HG03066 (cell line): ENCODE measurements at regions not wholly inside any gene's neighbourhood (a gene's known extent, or its start where the extent isn't known, plus 50 kb on each side); places are given as distances from the start of the nearest gene placed in this dataset.
"Not testable (repeated sequence)": the region's sequence is repeated elsewhere in the genome, so short reads cannot be mapped to it uniquely, and the experiment has no call there.

Experiments used
- ATAC-seq: cut with Tn5 transposase; IDR thresholded peaks from one replicate; pipeline ENCODE4 v1.9.1; 2021; ENCODE audit warnings: low read depth; ENCODE audit not compliant: unreplicated experiment

DNA sequence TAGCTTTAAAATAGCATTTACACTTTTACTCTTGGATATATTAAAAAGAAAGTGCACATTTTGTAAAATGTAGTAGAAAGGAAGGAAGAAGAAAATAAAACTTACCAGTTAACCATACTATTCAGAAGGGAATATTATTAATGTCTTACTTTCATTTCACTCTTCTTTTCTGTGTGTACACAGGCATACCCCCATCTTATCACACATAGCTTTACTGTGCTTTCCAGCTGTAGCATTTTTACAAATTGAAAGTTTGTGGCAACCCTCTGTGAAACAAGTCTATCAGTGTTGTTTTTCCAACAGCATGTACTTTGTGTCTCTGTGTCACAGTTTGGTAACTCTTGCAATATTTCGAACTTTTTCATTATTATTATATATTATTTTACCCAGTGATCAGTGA, 314.5 kb downstream of the UTRN start:
- ATAC-seq, result no peak

DNA sequence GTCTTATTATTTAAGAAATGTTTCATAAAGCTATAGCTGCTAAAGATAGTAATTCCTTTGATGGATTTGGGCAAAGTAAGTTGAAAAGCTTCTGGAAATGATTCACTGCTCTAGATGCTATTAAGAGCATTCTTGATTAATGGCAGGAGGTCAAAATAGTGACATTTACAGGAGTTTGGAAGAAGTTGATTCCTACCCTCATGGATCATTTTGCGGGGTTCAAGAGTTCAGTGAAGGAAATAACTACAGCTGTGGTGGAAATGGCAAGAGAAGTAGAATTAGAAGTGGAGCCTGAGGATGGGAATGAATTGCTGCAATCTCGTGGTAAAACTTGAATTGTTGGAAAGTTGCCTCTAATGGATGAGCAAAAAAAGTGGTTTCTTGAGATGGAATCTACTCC, 316.1 kb downstream of the UTRN start:
- ATAC-seq, result no peak

DNA sequence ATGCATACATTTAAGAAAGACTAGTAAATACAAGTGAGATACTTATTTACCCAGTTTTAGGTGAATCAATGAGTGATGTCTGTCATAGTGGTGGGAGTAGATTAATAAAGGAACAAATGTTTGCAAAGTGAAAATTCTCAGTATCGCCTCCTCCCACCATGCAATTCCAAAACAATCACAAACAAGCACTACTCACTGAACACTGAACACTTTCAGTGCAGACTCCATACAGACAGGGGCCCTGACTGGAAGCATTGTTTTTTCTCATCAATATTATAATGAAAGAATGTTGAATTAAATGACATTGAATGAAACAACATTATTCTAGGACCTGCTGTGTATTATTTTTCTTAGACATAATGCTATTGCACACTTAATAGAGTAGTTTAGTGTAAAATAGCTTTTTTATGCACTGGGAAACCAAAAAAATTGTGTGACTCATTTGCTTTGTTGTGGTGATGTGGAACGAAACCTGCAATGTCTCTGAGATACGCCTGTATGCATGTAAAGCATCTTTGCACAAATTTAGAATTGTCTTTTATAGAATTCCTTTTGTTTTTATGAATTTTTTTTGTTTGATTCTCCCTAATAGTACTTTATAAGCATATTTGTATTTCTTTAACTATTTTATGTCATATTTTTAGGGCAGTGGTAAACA, 317.5 kb downstream of the UTRN start:
- no peak for ATAC-seq

DNA sequence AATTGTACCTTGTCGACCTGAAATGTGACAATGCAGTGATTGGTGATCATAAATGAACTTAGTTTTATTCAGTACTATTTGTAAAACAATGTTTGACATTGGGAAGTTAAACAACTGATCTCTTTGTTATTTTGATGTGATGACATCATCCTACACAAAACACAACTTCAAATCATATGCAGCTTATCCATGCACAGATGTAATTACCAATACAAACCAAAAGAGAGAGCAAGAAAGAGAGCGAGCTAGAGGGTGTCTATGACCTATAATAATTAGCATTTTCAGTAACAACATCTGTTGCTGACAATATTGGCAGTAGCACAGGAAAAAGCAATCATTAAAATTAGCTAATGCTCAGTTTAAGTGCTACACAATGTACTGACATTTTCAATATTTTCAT, 320.9 kb downstream of the UTRN start:
- no peak for ATAC-seq

DNA sequence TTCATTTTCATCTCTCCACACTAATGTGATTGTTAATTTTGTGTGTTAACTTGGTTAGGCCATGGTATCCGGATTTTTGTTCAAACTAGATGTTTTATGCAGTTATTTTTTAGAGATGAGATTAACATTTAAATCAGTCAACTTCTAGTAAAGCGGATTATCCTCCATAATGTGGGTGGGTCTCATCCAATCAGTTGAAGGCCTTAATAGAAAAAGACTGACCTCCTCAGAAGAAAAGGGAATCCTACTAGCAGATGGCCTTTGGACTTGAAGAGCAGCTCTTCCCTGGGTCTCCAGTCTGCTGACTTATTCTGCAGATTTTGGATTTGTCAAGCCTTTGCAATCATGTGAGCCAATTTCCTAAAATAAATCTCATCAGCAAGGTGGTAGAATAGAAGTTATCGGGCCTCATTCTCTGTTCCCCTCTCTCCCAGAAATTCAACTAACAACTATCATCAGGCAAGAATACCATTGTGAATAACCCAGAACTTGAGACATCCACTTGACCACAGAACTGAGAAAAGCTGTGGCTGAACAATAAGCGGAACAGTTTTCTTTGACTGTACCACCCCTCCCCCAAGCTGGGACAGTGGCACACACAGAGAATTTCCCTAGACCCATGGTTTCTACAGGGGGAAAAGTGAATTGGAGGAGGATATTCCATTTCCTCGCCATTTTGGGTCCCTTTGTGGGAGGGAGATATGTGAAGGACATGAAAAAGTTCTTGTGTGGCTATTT, 323.0 kb downstream of the UTRN start:
- no peak for ATAC-seq

DNA sequence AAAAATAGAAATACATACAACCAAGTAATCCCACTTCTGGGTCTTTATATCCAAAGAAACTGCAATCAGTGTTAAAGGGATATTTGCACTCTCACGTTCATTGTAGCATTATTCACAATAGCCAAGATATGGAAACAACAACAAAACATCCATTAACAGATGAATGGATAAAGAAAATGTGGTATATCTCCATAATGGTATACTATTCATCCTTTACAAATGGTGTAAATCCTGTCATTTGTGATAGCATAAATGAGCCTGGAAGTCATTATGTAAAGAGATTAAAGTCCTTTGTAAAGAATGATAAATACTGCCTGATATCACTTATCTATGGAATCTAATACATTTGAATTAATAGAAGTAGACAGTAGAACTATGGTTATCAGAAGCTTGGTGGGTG, 327.7 kb downstream of the UTRN start:
- ATAC-seq, result no peak

DNA sequence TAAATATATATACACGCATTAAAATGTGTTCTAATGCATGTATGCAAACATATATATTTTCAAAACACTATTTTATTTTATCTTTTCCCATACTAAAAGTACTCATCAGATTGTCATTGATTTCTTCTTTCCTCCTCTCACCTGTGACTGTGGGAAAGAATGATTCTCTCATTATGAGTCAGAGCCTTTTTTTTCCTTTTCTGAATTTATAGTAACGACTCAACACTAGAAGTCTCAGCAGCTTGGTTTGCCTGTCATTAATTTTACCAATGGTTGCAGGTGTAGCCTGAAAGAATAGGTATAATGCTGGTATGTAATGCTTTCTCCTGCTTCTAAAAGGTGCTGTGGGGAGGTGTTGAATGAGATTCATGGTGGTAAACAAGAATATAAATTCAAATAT, 328.7 kb downstream of the UTRN start:
- peak; percentile 65 for ATAC-seq

DNA sequence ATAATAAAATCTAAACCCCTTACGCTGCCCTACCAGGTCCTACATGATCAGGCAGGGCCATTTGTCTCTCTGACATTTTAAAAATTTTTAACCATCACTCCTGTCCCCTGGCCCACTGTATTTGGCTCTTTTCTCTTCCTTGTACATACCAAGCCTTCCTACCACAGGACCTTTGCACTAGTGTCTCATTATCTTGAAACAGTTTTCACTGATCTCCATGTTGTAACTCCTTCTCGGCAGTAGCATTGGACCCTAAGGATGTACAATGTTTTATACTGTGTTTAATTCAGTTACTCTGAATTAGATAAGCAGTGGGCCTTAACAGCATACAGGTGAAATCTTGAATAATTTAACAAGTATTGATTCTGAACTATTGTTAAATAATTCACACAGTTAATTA, 330.7 kb downstream of the UTRN start:
- no peak for ATAC-seq

DNA sequence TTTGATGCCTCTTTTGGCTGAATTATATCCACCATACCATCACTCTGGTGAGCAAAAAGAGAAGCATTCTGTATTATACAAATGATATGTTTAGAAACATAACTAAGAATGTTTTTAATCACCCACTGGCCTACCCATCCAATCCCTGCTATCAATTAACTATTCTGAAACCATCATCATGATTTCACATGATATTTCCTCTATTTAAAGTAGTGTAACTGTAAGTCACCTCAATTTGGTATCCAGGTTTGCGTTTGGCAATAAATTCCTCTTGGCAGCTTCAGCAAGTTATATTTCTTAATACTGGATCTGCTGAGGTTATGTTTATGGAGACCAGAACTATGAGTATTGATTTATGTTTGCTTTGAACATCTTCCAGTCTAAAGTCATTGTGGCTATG, 332.1 kb downstream of the UTRN start:
- no peak for ATAC-seq

DNA sequence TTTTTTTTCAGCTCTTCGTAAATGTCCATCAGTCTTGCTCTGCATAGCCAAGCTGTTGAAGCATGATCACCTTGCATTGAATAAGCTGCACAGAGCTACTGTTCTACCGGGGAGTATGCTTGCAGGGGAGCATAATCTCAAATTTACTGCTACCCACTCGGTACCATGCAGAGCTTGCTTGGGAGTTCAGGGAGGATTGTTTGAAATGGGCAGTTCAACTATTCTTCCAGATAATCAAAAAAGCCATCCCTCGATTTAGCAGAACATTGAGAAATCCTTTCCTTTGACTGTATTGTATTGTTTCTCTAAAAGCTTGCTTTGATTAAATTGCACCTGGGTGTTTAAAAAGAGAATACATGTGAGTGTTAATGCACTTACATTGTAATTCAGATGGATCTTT, 332.6 kb downstream of the UTRN start:
- ATAC-seq, result no peak

DNA sequence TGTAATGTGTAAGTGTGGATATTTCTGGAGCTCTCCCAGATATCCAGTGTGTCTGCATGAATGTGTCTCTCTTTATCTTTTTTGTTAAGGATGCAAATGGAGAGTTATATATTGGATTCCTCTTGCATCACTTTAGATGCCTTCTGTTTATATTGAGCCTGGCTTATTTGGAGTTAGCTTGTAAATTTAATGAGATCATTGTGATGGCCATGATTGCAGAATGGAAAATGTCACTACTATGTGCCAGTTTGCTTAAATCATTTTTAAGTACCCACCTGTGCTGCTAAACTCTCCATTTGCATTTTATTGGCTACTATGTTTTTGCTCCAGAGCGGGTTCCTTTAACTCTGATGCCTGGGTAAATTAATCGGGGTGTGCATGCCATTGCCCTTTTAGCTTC, 334.8 kb downstream of the UTRN start:
- no peak for ATAC-seq

DNA sequence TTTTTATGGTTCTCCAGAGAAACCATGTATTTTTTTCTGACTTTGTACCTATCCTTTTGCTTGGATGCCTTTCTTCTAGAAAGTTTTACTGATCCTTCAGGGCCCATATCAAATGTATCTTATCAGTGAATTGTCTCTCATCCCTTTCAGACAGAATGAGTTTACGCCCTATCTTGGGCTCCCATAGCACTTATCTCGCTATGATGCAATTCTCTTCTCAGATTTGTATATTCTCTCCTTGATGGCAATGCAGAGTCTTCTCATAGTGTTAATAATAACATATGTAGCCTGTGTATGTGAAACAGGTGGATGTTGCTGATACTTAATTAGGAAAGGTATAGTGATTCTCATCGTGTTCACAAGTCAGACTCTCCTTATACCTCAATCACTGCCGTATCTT, 336.2 kb downstream of the UTRN start:
- ATAC-seq, result no peak

DNA sequence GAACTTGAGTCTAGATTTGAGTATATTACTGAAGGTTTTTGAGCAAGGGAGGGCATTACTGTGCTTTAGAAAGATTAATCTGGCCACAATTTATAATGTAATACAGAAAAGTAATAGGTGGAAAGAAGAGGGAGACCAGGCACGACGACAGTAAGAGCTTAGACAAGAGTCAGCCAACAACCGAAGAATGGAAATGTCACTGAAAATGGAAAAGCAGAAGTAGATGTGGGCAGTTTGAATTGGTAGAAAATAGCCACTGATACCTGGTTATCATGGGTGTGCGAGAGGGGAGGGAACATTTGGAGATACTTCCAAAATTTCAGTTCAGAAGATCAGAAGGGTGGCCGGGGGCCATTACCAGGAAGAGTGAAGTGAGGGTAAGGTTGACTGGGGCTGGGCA, 339.1 kb downstream of the UTRN start:
- ATAC-seq, result no peak

DNA sequence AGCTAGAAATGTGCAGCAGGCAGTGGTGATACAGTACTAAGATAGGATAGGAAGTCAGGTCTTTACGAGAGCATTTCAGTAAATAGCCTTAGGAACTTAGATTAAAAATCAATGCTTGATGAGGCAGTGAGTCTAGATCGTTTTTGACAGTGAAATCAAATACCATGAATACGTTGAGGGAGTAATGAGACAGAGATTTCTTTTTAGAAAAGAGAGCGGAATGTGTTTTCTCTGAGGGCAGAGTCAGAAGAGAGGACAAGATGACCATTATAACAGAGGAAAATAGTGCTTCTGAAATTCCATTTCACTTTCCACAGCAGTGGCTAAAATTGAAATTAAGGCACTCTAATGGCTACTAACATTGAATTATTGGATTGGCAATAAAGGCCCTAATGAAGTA, 339.6 kb downstream of the UTRN start:
- ATAC-seq, result no peak

DNA sequence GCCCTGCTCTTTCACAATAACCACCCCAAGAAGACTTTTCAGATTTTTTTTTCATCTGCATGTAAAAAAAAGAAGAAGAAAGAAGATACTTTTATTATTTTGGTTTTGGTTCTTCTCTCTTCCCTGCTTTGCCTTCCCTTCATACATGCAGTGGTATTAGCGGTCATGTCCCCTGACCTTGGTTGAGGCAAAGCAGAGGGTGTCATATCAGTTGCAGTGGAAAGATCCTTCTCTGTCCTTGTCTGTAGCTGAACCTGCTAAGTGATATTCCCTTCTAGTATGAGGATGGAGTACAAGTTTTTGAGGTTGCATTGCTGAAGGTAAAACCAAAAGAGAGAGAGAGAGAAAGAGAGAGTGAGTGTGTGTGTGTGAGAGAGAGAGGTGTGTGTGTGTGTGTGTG, 345.7 kb downstream of the UTRN start:
- ATAC-seq, result no peak

DNA sequence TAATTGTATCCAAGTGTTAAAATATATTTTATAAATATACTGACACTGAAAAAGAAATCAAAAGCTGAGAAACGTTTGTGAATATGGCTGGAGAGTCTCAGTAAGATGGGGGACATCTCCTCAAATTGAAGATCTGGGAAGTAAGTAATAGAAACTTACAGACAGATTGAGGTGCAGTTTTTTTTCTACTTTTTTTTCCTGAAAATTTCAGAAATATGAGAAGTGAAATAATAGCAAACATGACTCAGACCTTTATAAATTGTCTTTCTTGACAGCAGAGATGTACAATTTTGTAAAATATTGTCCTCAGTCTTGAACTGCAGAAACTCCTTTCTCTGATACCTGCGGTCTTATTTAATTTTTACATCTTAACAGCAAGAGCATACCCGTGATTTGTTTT, 347.1 kb downstream of the UTRN start:
- no peak for ATAC-seq

DNA sequence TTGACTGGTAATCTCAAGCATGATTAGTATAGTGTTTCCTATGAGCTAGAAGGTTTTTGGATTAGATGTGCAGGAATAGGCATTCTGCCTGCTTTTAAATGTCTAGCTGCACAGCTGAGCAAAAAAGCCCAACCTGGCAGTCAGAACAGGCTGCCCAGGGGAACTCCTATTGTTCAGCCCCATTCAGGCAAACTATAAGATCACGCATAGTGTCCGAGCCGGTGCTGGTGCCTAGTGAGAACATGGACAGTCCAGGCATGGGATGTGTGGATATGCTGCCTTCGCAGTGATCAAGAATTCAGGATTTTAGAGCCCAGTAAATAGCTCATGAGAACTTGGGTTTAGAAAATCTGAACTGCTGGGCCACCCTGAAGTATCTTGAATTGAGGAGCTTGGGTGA, 348.8 kb downstream of the UTRN start:
- ATAC-seq, result no peak

DNA sequence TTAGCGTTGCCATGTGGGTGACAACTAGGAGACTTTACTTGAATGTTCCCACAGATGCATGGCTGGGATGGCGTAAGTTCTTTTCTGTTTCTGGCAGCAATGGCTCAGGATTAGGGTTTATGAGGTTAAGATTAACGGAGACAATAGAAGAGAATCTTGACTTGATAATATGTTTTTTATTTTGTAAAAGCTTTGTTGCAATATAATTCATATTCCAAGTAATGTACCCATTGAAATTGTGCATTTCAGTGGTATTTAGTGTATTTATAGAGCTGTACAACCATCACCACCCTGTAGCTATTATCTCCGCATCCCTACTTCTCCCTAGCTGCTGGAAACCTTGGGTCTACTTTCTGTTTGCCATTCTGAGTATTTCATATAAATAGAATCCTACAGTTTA, 349.2 kb downstream of the UTRN start:
- no peak for ATAC-seq

DNA sequence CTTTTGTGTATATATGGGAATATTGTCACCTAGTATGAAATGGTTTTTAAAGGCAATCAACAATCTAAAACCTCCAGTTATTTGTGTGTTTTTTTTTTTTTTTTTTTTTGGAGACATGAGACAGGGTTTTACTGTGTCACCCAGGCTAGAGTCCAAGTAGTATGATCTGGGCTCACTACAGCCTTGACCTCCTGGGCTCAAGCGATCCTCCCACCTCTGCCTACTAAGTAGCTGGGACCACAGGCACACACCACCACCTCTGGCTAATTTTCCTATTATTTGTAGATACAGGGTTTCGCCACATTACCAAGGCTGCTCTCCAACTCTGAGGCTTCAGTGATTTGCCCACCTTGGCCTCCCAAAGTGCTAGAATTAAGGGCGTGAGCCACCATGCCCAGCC, 349.9 kb downstream of the UTRN start:
- ATAC-seq, result no peak

DNA sequence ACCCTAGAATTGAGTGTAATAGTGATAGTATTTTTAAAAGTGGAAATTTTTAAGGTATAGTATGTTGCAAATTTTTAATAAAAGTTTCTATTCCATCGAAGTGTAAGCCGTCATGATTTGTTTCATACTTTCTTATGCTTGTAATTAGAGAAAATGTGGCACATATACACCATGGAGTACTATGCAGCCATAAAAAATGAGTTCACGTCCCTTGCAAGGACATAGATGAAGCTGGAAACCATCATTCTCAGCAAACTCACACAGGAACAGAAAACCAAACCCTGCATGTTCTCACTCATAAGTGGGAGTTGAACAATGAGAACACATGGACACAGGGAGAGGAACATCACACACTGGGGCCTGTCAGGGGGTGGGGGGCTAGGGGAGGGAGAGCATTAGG, 350.9 kb downstream of the UTRN start:
- ATAC-seq, result not testable (repeated sequence)

DNA sequence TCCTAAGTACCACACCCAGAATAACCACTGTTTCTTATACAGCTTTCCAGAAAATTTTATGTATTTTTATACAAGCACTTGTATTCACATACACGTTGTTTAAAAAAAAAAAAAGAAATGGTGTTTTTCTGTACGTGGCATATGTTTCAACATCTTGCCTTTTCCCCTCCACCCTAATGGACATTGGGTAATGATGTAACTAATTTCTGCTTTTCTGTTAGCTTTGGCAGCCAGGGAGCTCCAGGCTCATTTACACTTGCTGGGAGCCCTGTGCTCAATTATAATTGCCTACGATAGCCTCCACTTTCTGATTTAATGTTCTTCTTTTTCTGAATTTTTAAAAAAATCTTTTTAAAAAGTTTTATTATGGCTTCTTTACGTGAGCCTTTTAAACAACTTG, 352.4 kb downstream of the UTRN start:
- ATAC-seq, result no peak

DNA sequence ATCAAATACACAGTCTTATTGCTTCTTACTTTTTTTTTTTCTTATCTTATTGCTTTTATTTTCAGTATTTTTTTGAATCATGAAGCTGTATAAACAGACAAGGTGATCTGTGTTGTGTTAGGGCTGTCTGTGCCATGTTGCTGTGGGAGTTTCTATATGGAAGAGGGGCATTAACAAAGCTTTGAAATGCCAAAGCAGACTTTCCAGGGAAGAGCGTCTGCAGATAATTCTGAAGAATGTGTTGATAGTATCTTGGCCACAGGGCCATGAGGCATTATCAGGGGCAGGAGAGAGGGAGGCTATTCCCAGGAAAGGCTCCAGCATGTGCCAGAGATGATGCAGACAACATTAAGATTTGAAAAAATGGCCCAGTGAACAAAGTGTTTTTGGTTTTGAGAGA, 354.5 kb downstream of the UTRN start:
- no peak for ATAC-seq

DNA sequence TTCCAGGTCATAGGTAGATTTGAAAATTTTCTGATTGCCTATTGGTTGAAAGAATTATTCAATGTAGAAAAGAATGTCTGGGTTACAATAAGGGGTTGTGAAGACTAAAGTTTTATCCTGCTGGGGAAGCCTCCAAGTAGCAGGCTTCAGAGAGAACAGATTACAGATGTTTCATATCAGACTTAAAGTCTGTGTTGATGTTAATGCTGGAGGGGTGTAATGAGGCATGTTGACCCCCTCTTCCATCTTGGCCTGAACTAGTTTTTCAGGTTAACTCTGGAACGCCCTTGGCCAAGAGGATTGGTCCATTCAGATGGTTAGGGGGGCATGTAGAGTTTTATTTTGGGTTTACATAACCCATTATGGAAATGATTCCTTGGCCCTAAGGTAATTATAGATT, 356.2 kb downstream of the UTRN start:
- no peak for ATAC-seq
